Astrocyte (in vitro differentiated cells and primary cell): ENCODE measurements at regions not wholly inside any gene's neighbourhood (a gene's known extent, or its start where the extent isn't known, plus 50 kb on each side); places are given as distances from the start of the nearest gene placed in this dataset.

Experiments used
- DNase-seq: peaks from one replicate; pipeline ENCODE4 v3.0.0-alpha.2; 2010; ENCODE audit warnings: low read depth
- FAIRE-seq: peaks from 2 replicates; lab custom pipeline; 2011; peaks lifted over from hg19 to GRCh38; lab: Jason Lieb, UNC
- H2AFZ ChIP-seq: 2 replicates; pipeline ENCODE4 v1.6.0; 2012; ENCODE audit warnings: low read depth, low read length, inconsistent platforms
- H3K27ac ChIP-seq: 2 replicates; pipeline ENCODE4 v1.5.1; 2011; ENCODE audit warnings: low read depth, low read length, inconsistent platforms
- H3K27me3 ChIP-seq: 2 replicates; pipeline ENCODE4 v1.6.0; 2011; ENCODE audit warnings: low read length, inconsistent platforms; ENCODE audit not compliant: insufficient read depth
- H3K36me3 ChIP-seq: 2 replicates; pipeline ENCODE4 v1.5.1; 2011; ENCODE audit warnings: low read length, inconsistent platforms; ENCODE audit not compliant: insufficient read depth
- H3K4me1 ChIP-seq: 2 replicates; pipeline ENCODE4 v1.5.1; 2011; ENCODE audit warnings: low read length, inconsistent platforms; ENCODE audit not compliant: insufficient read depth
- H3K4me2 ChIP-seq: 2 replicates; pipeline ENCODE4 v1.6.0; 2012; ENCODE audit warnings: low read length, inconsistent platforms
- H3K4me3 ChIP-seq: 2 replicates; pipeline ENCODE4 v1.5.1; 2011; ENCODE audit warnings: low read depth, mild to moderate bottlenecking, low read length, inconsistent platforms; ENCODE audit not compliant: insufficient read depth
- H3K79me2 ChIP-seq: 2 replicates; pipeline ENCODE4 v1.6.0; 2012; ENCODE audit warnings: mild to moderate bottlenecking, low read length, inconsistent platforms; ENCODE audit not compliant: insufficient read depth
- H3K9ac ChIP-seq: 2 replicates; pipeline ENCODE4 v1.6.0; 2012; ENCODE audit warnings: mild to moderate bottlenecking, low read length, inconsistent platforms
- H3K9me3 ChIP-seq: 2 replicates; pipeline ENCODE4 v1.5.1; 2012; ENCODE audit warnings: low read depth, mild to moderate bottlenecking, low read length, inconsistent platforms; ENCODE audit not compliant: insufficient read depth
- H4K20me1 ChIP-seq: 2 replicates; pipeline ENCODE4 v1.6.0; 2012; ENCODE audit warnings: low read length, inconsistent platforms; ENCODE audit not compliant: insufficient read depth
- H3K27ac Mint-ChIP-seq: one replicate; pipeline ENCODE4 v1.8.0; 2021; ENCODE audit warnings: mild to moderate bottlenecking, mixed read lengths; ENCODE audit not compliant: unreplicated experiment
- H3K27me3 Mint-ChIP-seq: one replicate; pipeline ENCODE4 v1.8.0; 2021; ENCODE audit warnings: low read depth, mixed read lengths; ENCODE audit not compliant: unreplicated experiment
- H3K36me3 Mint-ChIP-seq: one replicate; pipeline ENCODE4 v1.8.0; 2021; ENCODE audit warnings: low read depth, mixed read lengths; ENCODE audit not compliant: unreplicated experiment
- H3K4me1 Mint-ChIP-seq: one replicate; pipeline ENCODE4 v1.8.0; 2021; ENCODE audit warnings: low read depth, mixed read lengths; ENCODE audit not compliant: unreplicated experiment
- H3K4me3 Mint-ChIP-seq: one replicate; pipeline ENCODE4 v1.8.0; 2021; ENCODE audit warnings: mild to moderate bottlenecking, moderate library complexity, mixed read lengths; ENCODE audit not compliant: unreplicated experiment
- H3K9me3 Mint-ChIP-seq: one replicate; pipeline ENCODE4 v1.8.0; 2021; ENCODE audit warnings: mild to moderate bottlenecking, mixed read lengths; ENCODE audit not compliant: unreplicated experiment
- EZH2 ChIP-seq: IDR thresholded peaks from 2 replicates; pipeline ENCODE4 v1.6.1; 2012; ENCODE audit warnings: mild to moderate bottlenecking, low read length, inconsistent platforms; ENCODE audit not compliant: insufficient read depth
- TF ChIP-seq, protein P1 (sequence below): IDR thresholded peaks from 2 replicates; pipeline ENCODE4 v1.5.1; 2011; ENCODE audit warnings: low read depth, mild to moderate bottlenecking, inconsistent platforms, low read length, moderate library complexity; ENCODE audit not compliant: insufficient read depth

DNA sequence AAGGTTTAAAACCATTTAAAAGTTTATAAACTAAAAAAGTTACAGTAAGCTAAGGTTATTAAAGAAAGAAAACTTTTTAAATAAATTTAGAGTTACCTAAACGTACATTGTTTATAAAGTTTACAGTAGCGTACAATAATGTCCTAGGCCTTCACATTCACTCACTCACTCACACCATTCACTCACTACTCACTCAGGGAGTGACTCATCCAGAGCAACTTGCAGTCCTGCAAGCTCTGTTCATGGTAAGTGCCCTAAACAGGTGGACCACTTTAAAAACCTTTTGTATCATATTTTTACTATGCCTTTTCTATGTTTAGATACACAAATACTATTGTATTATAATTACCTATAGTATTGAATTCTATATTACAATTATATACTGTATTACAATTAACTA, 190.8 kb upstream of the RASA1 start:
- H3K27me3 Mint-ChIP-seq, result no peaks in the 10 kb centered on the region
- FAIRE-seq (no peak), DNase-seq (peak; percentile 38)
- H3K36me3 Mint-ChIP-seq, result no peaks in the 10 kb centered on the region
- no peaks in the 10 kb centered on the region for H3K4me1 ChIP-seq
- no peak overlapping the region for H3K27ac ChIP-seq
- H3K9ac ChIP-seq, result no peak overlapping the region
- no peak overlapping the region for H3K4me3 ChIP-seq
- H4K20me1 ChIP-seq, result no peaks in the 10 kb centered on the region
- H3K9me3 ChIP-seq, result no peaks in the 10 kb centered on the region
- TF ChIP-seq, protein P1, sequence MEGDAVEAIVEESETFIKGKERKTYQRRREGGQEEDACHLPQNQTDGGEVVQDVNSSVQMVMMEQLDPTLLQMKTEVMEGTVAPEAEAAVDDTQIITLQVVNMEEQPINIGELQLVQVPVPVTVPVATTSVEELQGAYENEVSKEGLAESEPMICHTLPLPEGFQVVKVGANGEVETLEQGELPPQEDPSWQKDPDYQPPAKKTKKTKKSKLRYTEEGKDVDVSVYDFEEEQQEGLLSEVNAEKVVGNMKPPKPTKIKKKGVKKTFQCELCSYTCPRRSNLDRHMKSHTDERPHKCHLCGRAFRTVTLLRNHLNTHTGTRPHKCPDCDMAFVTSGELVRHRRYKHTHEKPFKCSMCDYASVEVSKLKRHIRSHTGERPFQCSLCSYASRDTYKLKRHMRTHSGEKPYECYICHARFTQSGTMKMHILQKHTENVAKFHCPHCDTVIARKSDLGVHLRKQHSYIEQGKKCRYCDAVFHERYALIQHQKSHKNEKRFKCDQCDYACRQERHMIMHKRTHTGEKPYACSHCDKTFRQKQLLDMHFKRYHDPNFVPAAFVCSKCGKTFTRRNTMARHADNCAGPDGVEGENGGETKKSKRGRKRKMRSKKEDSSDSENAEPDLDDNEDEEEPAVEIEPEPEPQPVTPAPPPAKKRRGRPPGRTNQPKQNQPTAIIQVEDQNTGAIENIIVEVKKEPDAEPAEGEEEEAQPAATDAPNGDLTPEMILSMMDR, result no peak
- no peak for TF ChIP-seq EZH2
- no peak overlapping the region for H2AFZ ChIP-seq
- H3K9me3 Mint-ChIP-seq, result no peaks in the 10 kb centered on the region
- H3K4me2 ChIP-seq, result no peak overlapping the region
- H3K36me3 ChIP-seq, result no peaks in the 10 kb centered on the region
- peaks cover 7% of the 10 kb centered on the region for H3K4me1 Mint-ChIP-seq
- H3K4me3 Mint-ChIP-seq, result no peak overlapping the region
- H3K79me2 ChIP-seq, result no peaks in the 10 kb centered on the region
- H3K27ac Mint-ChIP-seq, result no peak overlapping the region
- no peaks in the 10 kb centered on the region for H3K27me3 ChIP-seq

- Mint-ChIP-seq H3K9me3 (peaks cover 4% of the 10 kb centered on the region), H3K36me3 (no peaks in the 10 kb centered on the region), H3K27me3 (no peaks in the 10 kb centered on the region), H3K27ac (no peak overlapping the region), H3K4me3 (no peak overlapping the region), H3K4me1 (peaks cover 7% of the 10 kb centered on the region)
- Histone ChIP-seq H3K9ac (no peak overlapping the region), H4K20me1 (no peaks in the 10 kb centered on the region), H2AFZ (no peak overlapping the region), H3K9me3 (no peaks in the 10 kb centered on the region), H3K4me3 (no peak overlapping the region), H3K27ac (no peak overlapping the region), H3K27me3 (no peaks in the 10 kb centered on the region), H3K4me1 (no peaks in the 10 kb centered on the region), H3K79me2 (no peaks in the 10 kb centered on the region), H3K4me2 (no peak overlapping the region), H3K36me3 (no peaks in the 10 kb centered on the region)
- DNase-seq, result no peak
- no peak for TF ChIP-seq EZH2
- TF ChIP-seq, protein P1, result no peak
- FAIRE-seq, result no peak
Measured at GRCh38 chr5:87079219-87079618, 188.5 kb upstream of the RASA1 start.

DNA sequence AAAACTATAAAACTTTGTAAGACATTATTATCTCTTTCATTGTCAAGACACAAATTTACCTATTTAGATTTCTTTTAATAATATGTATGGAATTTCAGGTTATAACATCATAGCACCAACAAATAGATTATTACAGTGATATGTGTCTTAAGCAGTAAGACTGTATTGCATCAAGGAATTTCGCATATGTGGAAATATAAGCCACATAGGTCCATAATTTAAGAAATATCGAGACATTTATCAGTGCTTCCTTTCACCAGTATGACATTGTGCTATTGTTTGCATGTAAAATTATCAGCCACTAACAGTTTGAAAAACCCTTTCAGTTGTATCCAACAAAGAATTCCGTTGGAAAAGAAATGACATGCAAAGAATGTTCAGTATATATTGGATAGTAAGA, 186.7 kb upstream of the RASA1 start:
- Mint-ChIP-seq H3K4me1 (peaks cover 7% of the 10 kb centered on the region), H3K36me3 (no peaks in the 10 kb centered on the region), H3K27ac (no peak overlapping the region), H3K27me3 (no peaks in the 10 kb centered on the region), H3K9me3 (peaks cover 5% of the 10 kb centered on the region), H3K4me3 (no peak overlapping the region)
- TF ChIP-seq, protein P1, result no peak
- TF ChIP-seq EZH2, result no peak
- no peak overlapping the region for H3K9ac ChIP-seq
- H3K4me3 ChIP-seq, result no peak overlapping the region
- H3K4me2 ChIP-seq, result no peak overlapping the region
- no peaks in the 10 kb centered on the region for H3K27me3 ChIP-seq
- H3K27ac ChIP-seq, result no peak overlapping the region
- DNase-seq (no peak), FAIRE-seq (no peak)
- no peaks in the 10 kb centered on the region for H3K9me3 ChIP-seq
- H3K36me3 ChIP-seq, result no peaks in the 10 kb centered on the region
- no peak overlapping the region for H2AFZ ChIP-seq
- H3K4me1 ChIP-seq, result no peaks in the 10 kb centered on the region
- no peaks in the 10 kb centered on the region for H3K79me2 ChIP-seq
- no peaks in the 10 kb centered on the region for H4K20me1 ChIP-seq
